MG63 (cell line): ENCODE measurements at regions not wholly inside any gene's neighbourhood (a gene's known extent, or its start where the extent isn't known, plus 50 kb on each side); places are given as distances from the start of the nearest gene placed in this dataset.

Source experiments
- DNase-seq: peaks from one replicate; pipeline ENCODE4 v3.0.0-alpha.2; 2020
- H3K27me3 ChIP-seq: fragments of 250-450 bp; sonication (Bioruptor Pico); 2 replicates; pipeline ENCODE4 v1.5.1; 2020; ENCODE audit warnings: mild to moderate bottlenecking, moderate library complexity
- H3K36me3 ChIP-seq: fragments of 250-450 bp; sonication (Bioruptor Pico); 2 replicates; pipeline ENCODE4 v1.5.1; 2020; ENCODE audit warnings: mild to moderate bottlenecking, moderate library complexity
- H3K4me3 ChIP-seq: fragments of 250-450 bp; sonication (Bioruptor Pico); 2 replicates; pipeline ENCODE4 v1.5.1; 2020; ENCODE audit warnings: mild to moderate bottlenecking, moderate library complexity
- H3K9me3 ChIP-seq: fragments of 250-450 bp; sonication (Bioruptor Pico); 2 replicates; pipeline ENCODE4 v1.5.1; 2020; ENCODE audit warnings: mild to moderate bottlenecking, moderate library complexity

DNA sequence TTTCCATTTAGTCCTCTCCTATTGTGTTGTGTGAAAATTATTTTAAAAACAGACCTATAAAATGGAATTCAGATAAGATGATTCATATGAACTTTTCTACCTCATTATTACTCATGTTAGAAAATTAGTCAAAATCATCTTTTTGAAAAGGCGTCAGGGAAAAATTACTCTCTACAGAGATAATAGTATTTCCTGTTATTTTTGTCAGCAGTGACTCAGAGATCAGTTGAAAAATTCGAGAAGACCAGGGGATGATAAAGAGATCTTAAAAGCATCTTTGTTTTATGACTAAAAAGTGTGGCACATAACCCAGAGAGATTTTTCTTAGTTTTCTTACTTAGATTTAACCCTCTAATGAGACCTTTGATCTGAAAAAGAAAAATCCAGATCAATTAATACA is 157.9 kb upstream of the CARD18 start:
- H3K4me3 ChIP-seq: no peak overlapping the region

GRCh38 chr11:105296806-105297205 is 157.2 kb upstream of the CARD18 start:
- H3K27me3 ChIP-seq: no peaks in the 10 kb centered on the region
- no peaks in the 10 kb centered on the region for H3K36me3 ChIP-seq
- no peak for DNase-seq
- no peak overlapping the region for H3K4me3 ChIP-seq
- H3K9me3 ChIP-seq: no peaks in the 10 kb centered on the region

More for the DNA sequence above, 157.9 kb upstream of the CARD18 start:
- Histone ChIP-seq H3K9me3 (no peaks in the 10 kb centered on the region), H3K27me3 (no peaks in the 10 kb centered on the region), H3K36me3 (no peaks in the 10 kb centered on the region)
- no peak for DNase-seq

GRCh38 chr11:105296386-105296785 is 156.8 kb upstream of the CARD18 start:
- H3K4me3 ChIP-seq: no peak overlapping the region
- no peak for DNase-seq
- H3K9me3 ChIP-seq: no peaks in the 10 kb centered on the region
- H3K27me3 ChIP-seq: no peaks in the 10 kb centered on the region
- H3K36me3 ChIP-seq: no peaks in the 10 kb centered on the region

- H3K4me3 ChIP-seq: no peak overlapping the region
- DNase-seq: no peak
- no peaks in the 10 kb centered on the region for H3K36me3 ChIP-seq
- H3K9me3 ChIP-seq: no peaks in the 10 kb centered on the region
- no peaks in the 10 kb centered on the region for H3K27me3 ChIP-seq
Measured at GRCh38 chr11:105282658-105283057, 143.1 kb upstream of the CARD18 start.

DNA sequence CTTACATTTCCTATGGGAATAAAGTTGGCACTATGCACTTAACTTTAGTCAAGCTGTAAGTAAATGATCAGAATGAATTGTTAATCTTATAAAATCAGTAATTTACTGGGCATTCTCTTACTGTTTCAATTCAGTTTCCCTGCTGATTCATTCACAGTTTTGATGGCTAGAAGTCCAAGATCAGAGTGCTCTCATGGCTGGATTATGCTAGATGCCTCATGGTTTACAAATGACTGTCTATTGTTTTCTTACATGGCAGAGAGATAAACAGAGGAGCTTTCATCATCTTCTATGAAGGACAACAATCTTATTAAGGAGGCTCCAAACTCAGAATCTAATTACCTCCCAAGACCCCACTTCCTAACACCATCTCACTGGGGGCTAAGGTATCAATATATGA is 135.1 kb upstream of the CARD18 start:
- H3K36me3 ChIP-seq: no peaks in the 10 kb centered on the region
- no peak overlapping the region for H3K4me3 ChIP-seq
- DNase-seq: no peak
- no peaks in the 10 kb centered on the region for H3K27me3 ChIP-seq
- no peaks in the 10 kb centered on the region for H3K9me3 ChIP-seq

DNA sequence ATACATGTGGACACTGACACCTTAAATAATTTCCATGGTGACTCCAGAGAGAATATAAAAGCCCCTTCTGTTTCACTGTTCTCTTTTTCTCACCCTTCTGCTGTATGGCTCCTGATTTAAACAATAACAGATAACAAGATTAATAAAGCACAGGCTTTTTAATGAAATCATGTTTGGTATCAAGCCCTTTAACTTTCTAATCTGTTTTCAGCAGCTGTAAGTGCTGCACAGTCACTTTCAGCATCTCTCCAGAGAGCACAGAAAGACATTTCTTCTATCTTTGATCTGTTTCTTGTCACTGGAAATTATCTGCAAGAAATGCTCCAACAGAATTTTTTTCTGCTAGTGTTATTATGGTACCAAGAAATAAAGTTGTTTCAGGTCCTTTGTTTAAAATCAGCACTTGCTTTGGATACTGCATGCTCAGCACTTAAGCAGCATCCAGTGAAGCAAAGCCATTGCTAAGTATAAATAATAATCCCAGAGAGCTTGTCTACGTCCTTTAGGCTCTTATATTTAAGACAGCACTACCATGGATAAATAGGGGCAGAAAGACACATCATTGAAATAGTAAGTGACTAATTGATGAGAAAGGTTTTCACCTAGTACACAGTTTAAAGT is 134.2 kb upstream of the CARD18 start:
- H3K4me3 ChIP-seq: no peak overlapping the region
- H3K36me3 ChIP-seq: no peaks in the 10 kb centered on the region
- H3K9me3 ChIP-seq: no peaks in the 10 kb centered on the region
- H3K27me3 ChIP-seq: no peaks in the 10 kb centered on the region
- no peak for DNase-seq

DNA sequence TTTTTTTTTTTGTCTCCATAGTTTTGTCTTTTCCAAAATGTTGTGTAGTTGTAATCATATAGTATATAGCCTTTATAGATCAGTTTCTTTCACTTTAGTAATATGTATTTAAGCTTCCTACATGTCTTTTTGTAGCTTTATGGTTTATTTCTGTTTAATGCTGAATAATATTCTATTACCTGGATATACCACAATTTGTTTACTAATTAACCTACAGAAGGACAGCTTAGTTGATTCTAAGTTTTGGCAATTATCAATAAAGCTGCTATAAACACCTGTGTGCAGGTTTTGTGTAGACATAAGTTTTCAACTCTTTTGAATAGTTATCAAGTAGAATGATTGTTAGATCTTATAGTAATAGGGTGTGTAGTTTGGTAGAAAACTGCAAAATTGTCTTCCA is 130.3 kb upstream of the CARD18 start:
- Histone ChIP-seq H3K9me3 (no peaks in the 10 kb centered on the region), H3K4me3 (no peak overlapping the region), H3K36me3 (no peaks in the 10 kb centered on the region), H3K27me3 (no peaks in the 10 kb centered on the region)
- no peak for DNase-seq

DNA sequence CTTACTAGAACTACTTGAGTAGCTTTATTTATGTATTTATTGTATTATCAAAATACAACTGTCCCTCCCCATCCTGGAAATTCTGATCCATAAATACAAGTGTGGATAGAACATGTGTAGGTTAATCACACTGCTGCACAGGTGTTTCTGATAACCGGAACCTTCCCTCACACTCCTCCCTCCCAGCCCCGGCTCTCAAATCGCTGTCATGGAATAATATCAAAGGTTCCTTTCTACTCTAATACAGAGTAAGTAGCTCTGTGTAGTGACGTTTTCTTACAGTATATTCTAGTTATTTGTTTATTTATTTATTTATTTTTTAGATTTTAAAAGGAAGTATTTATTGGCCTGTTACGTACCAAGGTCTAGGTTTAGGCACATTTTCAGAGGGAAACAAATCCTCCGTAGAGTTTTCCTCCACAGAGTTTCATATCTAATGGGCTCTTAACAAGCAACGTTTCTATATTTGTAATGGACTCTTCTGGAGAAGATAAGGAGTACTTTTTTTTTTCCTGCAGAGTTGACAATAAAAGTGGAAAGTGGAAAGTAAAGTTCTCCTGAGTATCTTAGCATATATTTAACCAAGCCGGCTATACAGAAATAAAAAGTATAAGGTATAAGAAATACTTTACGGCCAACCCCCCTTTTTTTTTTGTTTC is 129.0 kb upstream of the CARD18 start:
- H3K36me3 ChIP-seq: no peaks in the 10 kb centered on the region
- no peak overlapping the region for H3K4me3 ChIP-seq
- no peak for DNase-seq
- no peaks in the 10 kb centered on the region for H3K27me3 ChIP-seq
- no peaks in the 10 kb centered on the region for H3K9me3 ChIP-seq

- DNase-seq: no peak
- Histone ChIP-seq H3K27me3 (no peaks in the 10 kb centered on the region), H3K4me3 (no peak overlapping the region), H3K9me3 (no peaks in the 10 kb centered on the region), H3K36me3 (no peaks in the 10 kb centered on the region)
Measured at GRCh38 chr11:105265845-105266244, 126.3 kb upstream of the CARD18 start.

DNA sequence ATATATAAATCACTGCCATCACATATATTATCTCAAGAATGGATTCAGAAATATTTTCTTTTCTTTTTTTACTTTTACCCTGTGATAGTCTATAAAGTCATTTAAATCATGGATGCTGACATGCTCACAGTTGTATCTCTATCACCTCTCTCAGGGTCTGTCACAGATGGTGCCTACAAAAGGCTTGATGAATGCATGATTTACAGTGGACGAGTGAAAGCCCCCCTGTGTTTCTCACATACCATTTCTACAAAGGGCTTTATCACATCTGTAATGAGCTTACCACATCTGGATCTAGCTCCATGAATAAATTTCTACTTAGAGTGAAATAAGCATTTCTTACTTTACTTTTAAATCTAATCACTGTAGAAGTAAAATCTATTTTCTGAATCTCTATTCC is 121.4 kb upstream of the CARD18 start:
- Histone ChIP-seq H3K36me3 (no peaks in the 10 kb centered on the region), H3K4me3 (no peak overlapping the region)

GRCh38 chr11:105245781-105246315 is 106.3 kb upstream of the CARD18 start:
- no peaks in the 10 kb centered on the region; the same call in 1 of the 2 replicates for H3K9me3 ChIP-seq
- no peaks in the 10 kb centered on the region for H3K27me3 ChIP-seq
- H3K36me3 ChIP-seq: no peaks in the 10 kb centered on the region
- H3K4me3 ChIP-seq: no peak overlapping the region
- no peak for DNase-seq

More for the DNA sequence above, 121.4 kb upstream of the CARD18 start:
- Histone ChIP-seq H3K9me3 (no peaks in the 10 kb centered on the region), H3K27me3 (no peaks in the 10 kb centered on the region)
- DNase-seq: no peak

- DNase-seq: peak; percentile 63
- no peaks in the 10 kb centered on the region; the same call in 1 of the 2 replicates for H3K9me3 ChIP-seq
- no peaks in the 10 kb centered on the region for H3K36me3 ChIP-seq
- no peak overlapping the region for H3K4me3 ChIP-seq
- H3K27me3 ChIP-seq: no peaks in the 10 kb centered on the region
Measured at GRCh38 chr11:105244160-105244825, 104.7 kb upstream of the CARD18 start.

DNA sequence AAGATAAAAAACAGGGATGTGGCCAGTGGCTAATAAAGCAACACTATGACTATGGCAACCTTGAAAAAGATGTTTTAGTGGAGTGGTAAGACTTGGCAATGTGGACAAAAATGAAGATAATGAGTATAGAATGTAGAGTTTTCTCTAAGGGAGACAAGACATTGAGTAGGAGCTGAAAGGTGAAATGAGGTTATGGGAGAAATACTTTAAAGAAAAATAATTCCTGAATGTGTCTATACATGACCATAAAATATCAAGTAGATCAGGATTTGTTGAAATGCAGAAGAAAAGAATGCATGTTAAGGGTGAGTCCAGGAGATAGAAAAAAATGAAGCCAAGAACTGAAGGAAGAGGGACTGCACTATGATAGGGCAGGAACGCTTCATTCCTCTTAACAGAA is 101.6 kb upstream of the CARD18 start:
- Histone ChIP-seq H3K36me3 (no peaks in the 10 kb centered on the region), H3K4me3 (no peak overlapping the region), H3K27me3 (no peaks in the 10 kb centered on the region), H3K9me3 (no peaks in the 10 kb centered on the region; the same call in 1 of the 2 replicates)
- no peak for DNase-seq

DNA sequence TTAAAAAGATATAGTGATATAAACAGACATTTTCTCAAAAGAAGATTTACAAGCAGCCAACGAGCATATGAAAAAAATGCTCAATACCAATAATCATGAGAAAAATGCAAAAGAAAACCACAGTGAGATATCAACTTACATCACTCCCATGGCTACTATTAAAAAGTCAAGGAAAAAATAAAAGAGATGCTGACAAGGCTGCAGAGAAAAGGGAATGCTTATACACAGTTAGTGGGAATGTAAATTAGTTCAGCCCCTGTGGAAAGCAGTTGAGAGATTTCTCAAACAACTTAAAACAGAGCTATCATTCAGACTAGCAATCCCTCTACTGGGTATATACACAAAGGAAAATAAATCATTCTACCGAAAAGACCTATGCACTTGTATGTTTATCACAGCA is 97.1 kb upstream of the CARD18 start:
- no peak for DNase-seq
- no peaks in the 10 kb centered on the region for H3K36me3 ChIP-seq

DNA sequence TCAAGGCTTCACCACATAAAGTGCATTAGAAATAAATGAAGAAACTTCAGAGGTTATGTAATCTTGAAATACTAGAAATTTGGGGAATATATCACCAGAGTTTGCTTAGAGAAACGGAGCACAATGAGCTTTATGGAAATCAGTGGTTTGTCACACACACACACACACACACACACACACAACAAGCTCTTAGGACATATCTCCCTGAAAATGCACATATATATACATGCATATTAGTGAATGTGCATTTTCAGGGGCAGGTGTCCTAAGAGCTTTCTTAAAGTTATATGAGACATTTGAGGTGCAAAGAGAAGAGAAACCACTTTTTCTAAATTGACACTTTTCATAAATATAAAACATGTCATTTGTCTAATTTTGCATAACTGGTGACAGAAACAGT is 93.7 kb upstream of the CARD18 start:
- H3K4me3 ChIP-seq: no peak overlapping the region
- H3K36me3 ChIP-seq: no peaks in the 10 kb centered on the region
- no peak for DNase-seq
- no peaks in the 10 kb centered on the region for H3K27me3 ChIP-seq
- no peaks in the 10 kb centered on the region for H3K9me3 ChIP-seq

More for the DNA sequence above, 97.1 kb upstream of the CARD18 start:
- Histone ChIP-seq H3K27me3 (no peaks in the 10 kb centered on the region), H3K4me3 (no peak overlapping the region), H3K9me3 (no peaks in the 10 kb centered on the region; the same call in 1 of the 2 replicates)

DNA sequence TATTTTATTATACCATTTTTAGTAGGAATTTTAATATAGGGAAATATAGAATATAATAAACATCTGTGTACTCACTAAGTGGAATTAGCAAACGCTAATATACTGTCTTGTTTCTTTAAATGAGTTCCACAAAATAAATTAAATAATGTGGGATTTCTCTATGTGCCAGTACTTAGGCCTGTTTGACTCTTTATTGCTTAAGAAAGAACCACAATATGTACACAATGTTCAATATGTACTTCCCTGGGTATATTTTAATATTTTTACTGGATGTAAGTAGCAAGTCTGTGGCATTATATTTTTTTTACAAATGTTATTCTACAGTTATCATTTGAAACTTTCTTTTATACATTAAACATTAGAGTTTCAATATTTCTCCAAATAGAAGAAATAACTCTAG is 92.5 kb upstream of the CARD18 start:
- no peak for DNase-seq
- Histone ChIP-seq H3K36me3 (no peaks in the 10 kb centered on the region), H3K27me3 (no peaks in the 10 kb centered on the region), H3K4me3 (no peak overlapping the region), H3K9me3 (no peaks in the 10 kb centered on the region)

DNA sequence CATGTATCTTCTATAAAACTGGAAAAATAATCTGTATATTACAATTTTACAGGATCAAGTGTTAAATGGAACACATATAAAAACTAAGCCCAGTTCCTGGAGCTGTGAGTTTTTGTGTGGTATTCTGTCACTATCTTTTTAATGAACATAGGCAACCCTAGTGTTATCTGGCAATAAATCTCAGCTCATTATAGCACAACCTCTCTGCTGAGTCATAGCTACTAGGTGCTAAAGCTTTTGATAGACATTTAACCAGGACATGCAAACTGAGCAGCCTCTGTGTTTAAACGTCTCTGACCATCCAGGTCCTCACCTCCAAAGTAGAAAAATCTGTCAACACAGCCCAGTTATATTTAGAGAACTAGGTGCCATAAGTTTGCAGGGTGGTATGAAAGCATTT is 91.0 kb upstream of the CARD18 start:
- no peak for DNase-seq
- Histone ChIP-seq H3K9me3 (no peaks in the 10 kb centered on the region), H3K27me3 (no peaks in the 10 kb centered on the region), H3K4me3 (no peak overlapping the region), H3K36me3 (no peaks in the 10 kb centered on the region)

- Histone ChIP-seq H3K27me3 (no peaks in the 10 kb centered on the region), H3K4me3 (no peak overlapping the region), H3K9me3 (no peaks in the 10 kb centered on the region), H3K36me3 (no peaks in the 10 kb centered on the region)
- DNase-seq: no peak
Measured at GRCh38 chr11:105229761-105230160, 90.2 kb upstream of the CARD18 start.
